NT2/D1 (cell line): ENCODE measurements at regions not wholly inside any gene's neighbourhood (a gene's known extent, or its start where the extent isn't known, plus 50 kb on each side); places are given as distances from the start of the nearest gene placed in this dataset.

Source experiments
- SUZ12 ChIP-seq: IDR thresholded peaks from 2 replicates; pipeline ENCODE4 v1.6.1; 2011; ENCODE audit not compliant: insufficient read length, insufficient read depth; ENCODE audit errors: extremely low read depth
- YY1 ChIP-seq: IDR thresholded peaks from 2 replicates; pipeline ENCODE4 v1.6.1; 2011; ENCODE audit not compliant: insufficient read length, insufficient read depth
- ZNF274 ChIP-seq: IDR thresholded peaks from 2 replicates; pipeline ENCODE4 v1.6.1; 2011; ENCODE audit warnings: mild to moderate bottlenecking, low read depth, low read length

- TF ChIP-seq SUZ12: no peak
- TF ChIP-seq YY1: no peak
- TF ChIP-seq ZNF274: no peak
These were observed 1492.1 kb downstream of the MRPL39 start for GRCh38 chr21:24115141-24115540.
